GM18951 (cell line): ENCODE measurements at regions not wholly inside any gene's neighbourhood (a gene's known extent, or its start where the extent isn't known, plus 50 kb on each side); places are given as distances from the start of the nearest gene placed in this dataset.

ENCODE experiments used
- POLR2A ChIP-seq: IDR thresholded peaks from 4 replicates; pipeline ENCODE4 v1.6.1; 2011; ENCODE audit warnings: mild to moderate bottlenecking; ENCODE audit not compliant: insufficient read length, insufficient read depth; ENCODE audit errors: extremely low read depth
- in situ Hi-C: fragments of 300-500 bp; cut with MboI; formaldehyde crosslinking; loops from one replicate; pipeline ENCODE4 v1.12.0; 2022; ENCODE audit warnings: low sequenced_read_pairs, mixed read lengths, inconsistent platforms; ENCODE audit not compliant: unreplicated experiment

- TF ChIP-seq POLR2A = no peak
- in situ Hi-C loops = no loop called here
Measured at GRCh38 chr10:57202356-57202755, 841.3 kb upstream of the ZWINT start.

- no peak for TF ChIP-seq POLR2A
- in situ Hi-C loops = no loop called here
Measured at GRCh38 chr10:57188846-57189245, 827.8 kb upstream of the ZWINT start.

GRCh38 chr10:57186201-57186600, 825.1 kb upstream of the ZWINT start:
- in situ Hi-C loops = no loop called here
- no peak for TF ChIP-seq POLR2A

DNA sequence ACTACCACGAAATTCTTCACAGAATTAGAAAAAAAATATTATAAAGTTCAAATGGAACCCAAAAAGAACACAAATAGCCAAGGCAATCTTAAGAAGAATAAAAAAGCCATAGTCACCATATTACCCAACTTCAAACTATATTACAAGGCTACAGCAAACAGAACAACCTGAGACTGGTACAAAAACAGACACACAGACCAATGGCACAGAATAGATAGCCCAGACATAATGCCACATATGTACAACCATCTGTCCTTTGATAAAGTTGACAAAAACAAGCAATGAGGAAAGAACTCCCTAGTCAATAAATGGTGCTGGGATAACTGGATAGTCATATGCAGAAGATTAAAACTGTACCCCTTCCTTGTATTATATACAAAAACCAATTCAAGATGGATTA, 808.5 kb upstream of the ZWINT start:
- TF ChIP-seq POLR2A = no peak
- in situ Hi-C loops = no loop called here

- TF ChIP-seq POLR2A = no peak
- in situ Hi-C loops = no loop called here
Measured at GRCh38 chr10:57168611-57169240, 807.7 kb upstream of the ZWINT start.

- in situ Hi-C loops = no loop called here
Measured at GRCh38 chr10:57165671-57166070, 804.6 kb upstream of the ZWINT start.

DNA sequence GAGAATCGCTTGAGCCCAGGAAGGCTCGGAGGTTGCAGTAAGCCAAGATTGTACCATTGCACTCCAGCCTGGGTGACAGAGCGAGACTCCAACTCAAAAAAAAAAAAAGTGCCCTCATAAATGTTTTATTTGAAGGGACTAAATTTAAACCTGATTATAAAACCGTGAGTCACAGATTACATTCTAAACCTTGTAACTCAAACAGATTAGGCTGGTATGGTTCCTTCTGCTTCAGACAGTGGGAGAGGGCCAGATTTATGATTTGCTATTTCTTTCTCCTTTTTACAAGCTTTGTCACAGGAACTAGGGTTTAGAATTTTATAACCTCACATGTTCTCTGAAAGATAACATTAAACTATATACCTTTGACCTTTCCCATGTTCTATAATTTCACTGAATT, 801.2 kb upstream of the ZWINT start:
- in situ Hi-C loops = no loop called here
- TF ChIP-seq POLR2A = no peak

More at GRCh38 chr10:57165671-57166070, 804.6 kb upstream of the ZWINT start:
- no peak for TF ChIP-seq POLR2A

DNA sequence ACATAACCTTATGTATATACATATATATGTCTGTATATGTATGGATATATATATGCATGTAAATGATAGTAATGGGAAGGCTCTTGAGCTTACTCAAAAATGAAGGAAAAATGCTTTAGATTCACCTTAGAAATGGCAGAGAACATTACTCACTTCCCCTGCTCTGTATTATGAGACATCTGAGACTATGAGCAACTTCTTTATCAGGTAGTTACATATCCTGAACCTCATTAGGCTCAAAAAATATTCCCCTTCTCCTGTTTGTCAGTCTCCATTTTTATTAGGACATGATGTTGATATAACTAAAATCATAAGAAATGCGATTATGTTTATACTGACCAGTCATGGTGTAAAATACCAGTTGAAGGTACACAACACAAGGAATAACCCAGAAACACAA, 800.1 kb upstream of the ZWINT start:
- in situ Hi-C loops = no loop called here
- no peak for TF ChIP-seq POLR2A

- TF ChIP-seq POLR2A = no peak
- in situ Hi-C loops = no loop called here
Measured at GRCh38 chr10:57145548-57145947, 784.5 kb upstream of the ZWINT start.

DNA sequence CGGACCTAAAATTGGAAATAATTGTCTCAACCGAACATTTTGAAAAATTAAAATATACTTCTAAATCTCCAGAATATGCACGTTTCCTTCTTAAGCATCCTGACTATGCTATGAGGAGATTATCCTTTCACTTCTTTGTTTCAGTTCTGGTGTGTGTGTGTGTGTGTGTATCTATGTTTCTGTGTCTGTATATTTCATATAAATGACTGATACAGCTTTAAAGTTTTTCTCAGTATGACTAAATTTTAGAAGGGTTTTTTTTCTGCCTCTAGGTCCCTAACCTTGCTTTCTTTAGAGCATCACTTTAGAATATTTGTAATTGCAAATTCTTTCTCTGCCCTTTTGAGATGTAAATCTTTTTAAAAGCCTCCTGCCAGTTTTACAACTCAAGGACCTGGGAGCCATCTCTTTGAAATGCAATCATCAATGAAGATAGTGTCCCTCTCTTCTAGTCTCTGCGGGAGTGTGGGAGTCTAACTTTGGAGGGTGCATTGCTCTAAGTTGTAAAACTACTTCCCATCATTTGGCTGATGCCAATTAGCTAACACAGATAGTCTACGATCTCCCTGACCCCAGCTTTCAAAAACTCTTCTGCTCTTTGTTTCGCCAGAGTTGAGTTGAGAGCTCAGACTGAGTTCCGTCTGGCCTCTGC, 782.0 kb upstream of the ZWINT start:
- in situ Hi-C loops = no loop called here

DNA sequence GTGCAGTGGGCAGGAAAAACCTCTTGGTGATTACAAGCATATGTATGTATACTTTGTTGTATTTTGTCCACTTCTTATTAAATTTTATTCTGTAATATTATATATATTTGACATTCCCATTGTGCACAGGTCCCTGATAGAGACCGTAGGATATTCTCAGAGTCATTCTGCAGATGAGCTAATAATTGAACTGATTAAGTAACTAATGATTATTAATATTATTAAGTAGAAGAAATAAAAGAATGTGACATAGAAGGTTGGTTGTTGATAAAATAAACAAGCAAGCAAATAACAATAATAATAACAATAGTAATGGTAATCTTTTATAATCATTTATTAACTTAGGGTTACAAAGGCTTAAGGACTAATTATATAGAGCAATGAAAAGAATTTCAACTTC, 780.6 kb upstream of the ZWINT start:
- in situ Hi-C loops = no loop called here
- no peak for TF ChIP-seq POLR2A

More for the DNA sequence above, 782.0 kb upstream of the ZWINT start:
- TF ChIP-seq POLR2A = no peak

- TF ChIP-seq POLR2A = no peak
- in situ Hi-C loops = no loop called here
Measured at GRCh38 chr10:57119684-57120083, 758.6 kb upstream of the ZWINT start.

DNA sequence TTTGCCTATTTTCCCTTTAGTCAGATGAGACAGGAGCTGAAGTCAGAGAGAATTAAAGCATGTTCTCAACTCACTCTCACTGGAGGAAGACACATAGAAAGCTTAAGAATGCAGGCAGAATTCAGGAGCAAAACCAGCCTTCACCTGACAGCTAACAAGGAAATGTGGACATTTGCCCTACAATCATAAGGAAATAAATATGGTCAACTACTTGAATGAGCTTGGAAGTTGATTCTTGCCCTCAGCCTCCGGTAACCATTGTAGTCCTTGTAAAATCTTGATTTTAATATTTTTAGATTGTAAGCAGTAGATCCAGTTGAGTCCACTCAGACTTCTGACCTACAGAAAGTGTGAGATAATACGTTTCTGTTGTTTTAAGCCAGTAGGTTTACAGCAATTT, 752.5 kb upstream of the ZWINT start:
- no peak for TF ChIP-seq POLR2A
- in situ Hi-C loops = no loop called here

- no peak for TF ChIP-seq POLR2A
- in situ Hi-C loops = no loop called here
Measured at GRCh38 chr10:57102236-57102635, 741.2 kb upstream of the ZWINT start.
